Upper lobe of left lung (tissue), 4 donors: ENCODE measurements at regions not wholly inside any gene's neighbourhood (a gene's known extent, or its start where the extent isn't known, plus 50 kb on each side); places are given as distances from the start of the nearest gene placed in this dataset.

Experiments used
- CTCF ChIP-seq, 6 experiments: fragments of 450-650 bp in 4 of 6; fragments of 200-600 bp in 2 of 6; sonication (generic) in 2 of 6; IDR thresholded peaks; one replicate each; pipeline ENCODE4 v1.5.1; 2016 to 2019; ENCODE audit warnings: antibody characterized with exemption in 6 of 6
- EP300 ChIP-seq, 4 donors: sonication (generic); formaldehyde crosslinking; IDR thresholded peaks; one replicate each; pipeline ENCODE4 v1.5.1; 2017; ENCODE audit warnings: antibody characterized with exemption in 4 of 4, control low read depth in 2 of 4
- POLR2AphosphoS5 ChIP-seq, 2 donors: sonication (generic); formaldehyde crosslinking; IDR thresholded peaks; one replicate each; pipeline ENCODE4 v1.5.1; 2017; ENCODE audit warnings: antibody characterized with exemption in 2 of 2

- TF ChIP-seq CTCF (IDR thresholded peaks at IDR 0.05) (no peak), POLR2AphosphoS5 (IDR thresholded peaks at IDR 0.05) (no peak), EP300 (IDR thresholded peaks at IDR 0.05) (no peak)
Measured at GRCh38 chr11:127791844-127792243, 791.3 kb upstream of the KIRREL3 start.
